ENCODE measurements at regions not wholly inside any gene's neighbourhood (a gene's known extent, or its start where the extent isn't known, plus 50 kb on each side); places are given as distances from the start of the nearest gene placed in this dataset.

DNA sequence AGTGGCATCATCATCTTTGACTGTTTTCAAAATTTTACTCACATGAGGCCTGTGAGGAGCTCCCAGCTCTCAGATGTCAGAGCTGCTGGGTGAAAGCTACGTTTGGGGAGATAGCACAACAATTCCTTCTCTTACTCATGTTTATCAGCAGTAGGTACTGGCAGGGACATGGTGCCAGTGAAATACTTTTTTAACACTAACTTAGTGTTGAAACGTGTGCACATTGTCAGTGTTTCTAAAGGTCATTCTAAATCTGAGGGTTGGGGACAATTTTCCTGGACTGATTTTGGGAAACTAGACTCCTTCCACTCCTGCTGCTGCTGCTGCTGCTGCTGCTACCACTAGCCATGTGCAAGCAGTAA lies 487.4 kb downstream of the PDCD6IP start:
- no peaks in the 10 kb centered on the region for H3K27me3 Mint-ChIP-seq
- no peaks in the 10 kb centered on the region for H3K9me3 Mint-ChIP-seq (ENCODE audit: low read depth)
- no peaks in the 10 kb centered on the region for H3K4me1 Mint-ChIP-seq (ENCODE audit: low read depth)
- H3K27ac Mint-ChIP-seq = no peak overlapping the region
- no peaks in the 10 kb centered on the region for H3K36me3 Mint-ChIP-seq
- no peak overlapping the region for H3K4me3 Mint-ChIP-seq

DNA sequence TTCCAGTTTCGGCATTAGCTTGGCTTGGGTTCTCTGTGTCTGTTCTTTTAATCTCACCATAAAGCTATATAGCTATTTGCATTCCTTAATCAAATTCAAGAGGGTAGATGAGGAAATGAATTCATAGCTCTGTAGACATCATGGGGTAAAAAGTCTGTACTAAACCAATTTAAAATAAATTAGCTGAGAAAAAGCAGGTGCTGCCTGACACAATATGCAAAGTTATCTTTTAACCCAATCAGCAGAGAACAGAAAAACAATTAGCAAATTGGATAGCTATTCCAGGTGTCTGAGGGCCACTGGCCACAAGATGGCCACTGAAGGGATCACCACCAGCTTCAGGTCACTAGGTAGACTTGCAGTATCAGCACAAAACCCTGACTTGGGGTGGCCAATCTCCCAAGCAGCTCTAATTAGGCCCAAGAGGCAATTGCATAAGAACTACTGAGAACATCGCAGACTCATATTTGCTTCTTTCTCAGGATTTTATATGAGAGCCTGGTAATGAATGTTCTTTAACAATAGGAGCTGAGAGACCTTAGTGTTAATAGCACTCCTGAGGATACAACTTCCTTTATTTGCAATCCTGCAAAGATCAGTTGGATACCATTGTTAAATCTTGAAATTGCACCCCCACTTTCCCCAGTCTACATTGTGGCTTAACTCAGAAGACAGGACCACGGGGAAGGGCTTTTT lies 494.3 kb downstream of the PDCD6IP start:
- Mint-ChIP-seq H3K9me3 (ENCODE audit: low read depth) (no peaks in the 10 kb centered on the region), H3K36me3 (no peaks in the 10 kb centered on the region), H3K27me3 (no peaks in the 10 kb centered on the region), H3K4me3 (no peak overlapping the region), H3K4me1 (ENCODE audit: low read depth) (no peaks in the 10 kb centered on the region), H3K27ac (no peak overlapping the region)

DNA sequence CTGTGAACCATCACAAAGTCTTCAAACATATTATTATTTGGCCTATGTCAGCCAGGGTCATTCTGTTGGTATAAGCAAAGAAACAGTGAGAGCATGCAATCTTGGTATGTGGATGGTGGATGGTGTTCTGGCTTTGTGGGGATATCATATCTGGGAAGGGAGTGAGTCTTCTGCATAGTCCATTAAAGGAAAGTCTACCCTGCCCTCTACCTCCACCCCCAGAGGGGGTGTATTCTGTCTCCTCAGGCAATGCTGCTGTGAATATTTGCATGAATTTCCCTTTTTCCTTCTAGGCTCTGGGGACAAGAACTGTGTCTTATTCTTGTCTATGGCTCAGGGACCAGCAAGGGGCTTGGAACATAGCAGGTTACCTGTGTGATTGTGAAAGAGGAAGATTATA lies 495.8 kb downstream of the PDCD6IP start:
- Mint-ChIP-seq H3K9me3 (ENCODE audit: low read depth) (no peaks in the 10 kb centered on the region), H3K4me3 (no peak overlapping the region), H3K4me1 (ENCODE audit: low read depth) (no peaks in the 10 kb centered on the region)

DNA sequence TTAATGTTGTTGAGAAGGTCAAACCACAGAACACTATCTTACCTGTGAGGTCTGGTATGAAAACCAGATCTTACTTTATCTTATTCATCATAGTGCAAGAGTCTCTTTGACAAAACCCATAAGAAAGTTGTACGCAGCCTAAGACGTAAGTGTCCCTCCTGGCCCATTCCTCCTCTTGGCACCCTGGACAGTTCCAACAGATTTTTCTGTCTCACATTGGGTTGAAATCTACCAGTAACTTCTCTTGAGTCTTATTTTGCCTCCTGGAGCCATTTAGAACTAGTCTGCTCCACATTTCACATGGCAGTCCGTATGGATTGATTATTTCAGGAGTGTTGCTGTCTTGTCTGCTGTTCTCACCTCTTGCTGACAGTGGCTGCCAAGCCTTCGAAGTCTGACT lies 498.4 kb downstream of the PDCD6IP start:
- H3K9me3 Mint-ChIP-seq (ENCODE audit: low read depth) = no peaks in the 10 kb centered on the region
- no peak overlapping the region for H3K27ac Mint-ChIP-seq
- no peaks in the 10 kb centered on the region for H3K36me3 Mint-ChIP-seq

More for the DNA sequence above, 495.8 kb downstream of the PDCD6IP start:
- Mint-ChIP-seq H3K27me3 (no peaks in the 10 kb centered on the region), H3K36me3 (no peaks in the 10 kb centered on the region), H3K27ac (no peak overlapping the region)

DNA sequence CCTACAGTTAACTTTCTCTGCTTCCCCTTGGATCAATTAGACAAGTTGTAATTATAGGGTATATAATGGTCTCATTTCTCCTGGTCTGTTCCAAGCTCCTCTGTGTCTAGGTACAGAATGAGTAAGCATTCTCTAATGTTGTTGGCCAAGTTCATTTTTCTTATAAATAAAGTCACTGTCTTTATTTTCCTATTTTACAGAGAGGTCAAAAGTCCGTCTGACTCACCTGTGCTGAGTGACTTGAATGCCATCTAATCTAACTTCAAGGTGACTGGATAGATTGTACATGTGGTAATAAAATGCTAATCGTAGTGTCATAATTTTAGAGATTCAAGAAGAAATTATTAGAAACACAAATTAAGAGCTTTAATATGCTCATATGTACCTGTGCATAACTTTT lies 500.2 kb downstream of the PDCD6IP start:
- H3K4me1 Mint-ChIP-seq (ENCODE audit: low read depth) = no peaks in the 10 kb centered on the region
- H3K27me3 Mint-ChIP-seq = peaks cover 4% of the 10 kb centered on the region
- no peaks in the 10 kb centered on the region for H3K9me3 Mint-ChIP-seq (ENCODE audit: low read depth)
- no peak overlapping the region for H3K4me3 Mint-ChIP-seq
- H3K27ac Mint-ChIP-seq = no peak overlapping the region
- no peaks in the 10 kb centered on the region for H3K36me3 Mint-ChIP-seq

More for the DNA sequence above, 498.4 kb downstream of the PDCD6IP start:
- Mint-ChIP-seq H3K4me3 (no peak overlapping the region), H3K27me3 (peaks cover 1% of the 10 kb centered on the region), H3K4me1 (ENCODE audit: low read depth) (no peaks in the 10 kb centered on the region)

DNA sequence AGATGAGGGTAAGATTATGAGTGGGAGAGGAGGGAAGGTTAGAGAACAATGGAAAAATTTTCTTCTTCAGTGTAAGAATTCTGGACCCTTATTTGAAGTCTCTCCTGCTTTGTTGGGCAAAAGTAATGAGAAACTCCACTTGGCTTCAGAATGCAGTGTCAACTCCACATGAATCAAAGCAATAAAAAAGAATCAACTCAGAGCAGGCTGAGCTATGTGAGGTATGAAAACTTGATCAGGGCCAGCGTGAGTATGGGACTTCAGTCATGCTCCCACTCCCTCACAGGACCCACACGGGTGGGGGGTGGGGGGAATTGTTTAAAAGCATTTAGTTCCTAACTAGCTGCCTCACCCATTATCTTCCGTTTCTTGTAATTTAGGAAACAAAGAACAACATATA lies 502.2 kb downstream of the PDCD6IP start:
- Mint-ChIP-seq H3K27ac (no peak overlapping the region), H3K27me3 (peaks cover 6% of the 10 kb centered on the region), H3K9me3 (ENCODE audit: low read depth) (no peaks in the 10 kb centered on the region), H3K4me3 (no peak overlapping the region), H3K4me1 (ENCODE audit: low read depth) (peaks cover 5% of the 10 kb centered on the region), H3K36me3 (no peaks in the 10 kb centered on the region)

DNA sequence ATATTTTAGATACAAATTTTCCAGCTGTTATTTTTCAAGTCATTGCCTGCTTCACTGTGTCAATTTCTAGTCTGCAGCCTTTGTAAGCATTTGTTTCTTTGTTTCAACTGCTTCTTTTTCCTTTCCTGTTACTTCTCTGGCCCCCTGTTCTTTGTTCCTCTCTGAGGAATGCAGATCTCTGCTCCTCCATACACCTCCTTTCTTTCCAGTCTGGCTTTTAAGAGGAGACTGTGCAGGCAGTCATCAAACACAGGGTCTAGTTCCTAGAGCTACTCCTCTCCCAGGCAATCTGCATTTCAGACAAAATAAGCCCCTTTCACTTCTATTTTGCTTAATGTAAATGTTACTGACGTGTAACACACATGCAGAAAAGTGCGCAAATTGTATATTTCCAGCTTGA lies 502.9 kb downstream of the PDCD6IP start:
- Mint-ChIP-seq H3K27ac (no peak overlapping the region), H3K9me3 (ENCODE audit: low read depth) (no peaks in the 10 kb centered on the region), H3K4me3 (no peak overlapping the region), H3K36me3 (no peaks in the 10 kb centered on the region), H3K4me1 (ENCODE audit: low read depth) (peaks cover 5% of the 10 kb centered on the region), H3K27me3 (peaks cover 6% of the 10 kb centered on the region)

DNA sequence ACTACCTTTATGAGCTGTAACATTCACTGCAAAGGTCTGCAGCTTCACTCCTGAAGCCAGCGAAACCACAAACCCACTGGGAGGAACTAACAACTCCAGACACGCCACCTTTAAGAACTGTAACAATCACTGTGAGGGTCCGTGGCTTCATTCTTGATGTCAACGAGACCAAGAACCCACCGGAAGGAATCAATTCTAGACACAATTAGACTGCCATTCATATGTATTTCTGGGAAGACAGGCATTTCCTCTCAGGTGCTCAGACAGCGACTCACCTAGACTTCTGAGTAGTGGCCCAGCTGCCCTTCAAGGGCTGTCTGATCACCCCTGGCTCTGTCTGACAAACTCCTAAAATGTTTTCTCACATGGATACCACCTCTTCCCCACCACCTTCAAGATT lies 506.8 kb downstream of the PDCD6IP start:
- Mint-ChIP-seq H3K4me1 (ENCODE audit: low read depth) (peaks cover 5% of the 10 kb centered on the region), H3K36me3 (no peaks in the 10 kb centered on the region), H3K9me3 (ENCODE audit: low read depth) (no peaks in the 10 kb centered on the region), H3K27ac (no peak overlapping the region), H3K4me3 (no peak overlapping the region), H3K27me3 (peaks cover 7% of the 10 kb centered on the region)

DNA sequence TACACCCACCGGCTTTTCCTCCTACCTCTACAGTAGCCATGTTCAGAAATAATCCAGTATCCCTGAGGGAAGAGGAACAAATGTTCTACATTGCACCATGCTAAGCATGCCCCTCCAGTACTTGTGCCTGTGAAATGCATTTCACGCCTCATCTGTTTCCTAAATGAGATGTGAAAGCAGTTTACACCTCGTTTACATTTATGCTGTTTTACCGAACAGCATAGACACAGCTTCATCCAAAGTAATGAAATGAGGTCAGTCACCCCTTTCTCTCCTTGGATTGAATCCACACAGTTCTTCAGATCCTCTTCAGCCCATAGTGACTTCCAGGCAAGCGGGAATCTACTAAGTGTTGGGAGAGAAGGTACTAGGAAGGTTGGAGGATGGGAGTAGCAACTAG lies 514.3 kb downstream of the PDCD6IP start:
- Mint-ChIP-seq H3K9me3 (ENCODE audit: low read depth) (peaks cover 4% of the 10 kb centered on the region), H3K27ac (no peak overlapping the region), H3K36me3 (no peaks in the 10 kb centered on the region), H3K27me3 (peaks cover 1% of the 10 kb centered on the region), H3K4me3 (no peak overlapping the region), H3K4me1 (ENCODE audit: low read depth) (no peaks in the 10 kb centered on the region)

DNA sequence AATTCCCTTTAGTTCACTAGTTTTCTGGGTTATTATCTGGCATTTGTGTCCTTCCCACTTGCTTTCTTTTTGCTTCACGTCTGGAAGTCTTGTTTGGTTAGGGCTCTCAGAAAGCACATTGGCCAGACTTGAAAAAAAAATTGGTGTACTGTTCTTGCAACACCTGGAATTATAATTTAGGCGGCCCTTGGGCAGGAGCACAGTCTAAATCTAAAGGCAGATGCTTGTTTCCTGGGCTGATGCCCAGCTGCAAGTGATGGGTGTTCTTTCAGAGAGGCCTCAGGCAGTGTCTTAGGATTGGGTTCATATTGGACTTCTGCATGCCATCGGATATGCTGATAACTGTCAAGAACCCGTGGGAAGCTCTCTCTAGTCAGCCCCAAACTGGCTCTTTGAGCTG lies 521.5 kb downstream of the PDCD6IP start:
- H3K27ac Mint-ChIP-seq = no peak overlapping the region
- peaks cover 10% of the 10 kb centered on the region for H3K9me3 Mint-ChIP-seq (ENCODE audit: low read depth)
- no peaks in the 10 kb centered on the region for H3K36me3 Mint-ChIP-seq
- no peaks in the 10 kb centered on the region for H3K4me1 Mint-ChIP-seq (ENCODE audit: low read depth)
- H3K4me3 Mint-ChIP-seq = no peak overlapping the region
- H3K27me3 Mint-ChIP-seq = peaks cover 2% of the 10 kb centered on the region

DNA sequence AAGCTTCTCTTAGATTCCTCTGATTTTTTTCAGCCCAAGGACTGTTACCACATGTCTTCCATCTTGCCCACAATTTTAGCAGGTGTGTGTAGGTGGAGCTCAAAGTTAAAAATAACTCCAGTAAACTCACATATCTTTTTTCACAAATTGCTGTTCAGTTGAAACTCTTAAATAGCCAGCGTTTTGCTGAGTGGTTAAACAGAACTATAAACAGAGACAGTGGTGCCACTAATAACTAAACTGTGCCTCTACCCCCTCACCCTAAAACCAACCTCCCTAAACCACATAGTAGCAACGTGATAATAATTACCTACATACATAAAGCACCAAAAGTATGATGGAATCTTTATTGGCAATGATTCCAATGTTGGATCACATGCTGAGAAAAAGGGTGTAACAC lies 525.1 kb downstream of the PDCD6IP start:
- no peaks in the 10 kb centered on the region for H3K4me1 Mint-ChIP-seq (ENCODE audit: low read depth)
- H3K4me3 Mint-ChIP-seq = no peak overlapping the region
- no peaks in the 10 kb centered on the region for H3K9me3 Mint-ChIP-seq (ENCODE audit: low read depth)
- no peak overlapping the region for H3K27ac Mint-ChIP-seq
- H3K27me3 Mint-ChIP-seq = peaks cover 2% of the 10 kb centered on the region
- H3K36me3 Mint-ChIP-seq = no peaks in the 10 kb centered on the region

DNA sequence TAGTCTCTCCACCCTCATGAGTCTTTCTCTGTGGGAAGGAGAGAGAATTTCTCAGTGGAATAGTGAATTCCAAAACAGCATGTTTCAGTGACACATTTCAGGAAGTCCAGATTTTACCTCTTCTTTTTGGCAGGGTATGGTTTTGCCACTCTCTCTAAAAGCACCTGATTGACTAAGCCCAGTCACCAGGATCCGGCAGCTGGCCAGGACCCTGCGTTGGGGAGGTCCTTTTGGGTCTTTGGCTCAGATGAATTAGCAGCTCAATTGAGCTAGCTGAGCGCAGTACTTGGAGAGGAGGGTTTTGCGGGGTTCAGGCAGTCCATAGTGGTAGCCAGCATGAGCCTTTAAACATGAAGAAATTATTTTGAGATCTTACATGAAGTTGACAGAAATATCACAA lies 548.2 kb downstream of the PDCD6IP start:
- peaks cover 8% of the 10 kb centered on the region for H3K9me3 Mint-ChIP-seq (ENCODE audit: low read depth)
- H3K36me3 Mint-ChIP-seq = no peaks in the 10 kb centered on the region
- H3K27me3 Mint-ChIP-seq = no peaks in the 10 kb centered on the region
- no peak overlapping the region for H3K27ac Mint-ChIP-seq
- H3K4me3 Mint-ChIP-seq = no peak overlapping the region
- no peaks in the 10 kb centered on the region for H3K4me1 Mint-ChIP-seq (ENCODE audit: low read depth)

DNA sequence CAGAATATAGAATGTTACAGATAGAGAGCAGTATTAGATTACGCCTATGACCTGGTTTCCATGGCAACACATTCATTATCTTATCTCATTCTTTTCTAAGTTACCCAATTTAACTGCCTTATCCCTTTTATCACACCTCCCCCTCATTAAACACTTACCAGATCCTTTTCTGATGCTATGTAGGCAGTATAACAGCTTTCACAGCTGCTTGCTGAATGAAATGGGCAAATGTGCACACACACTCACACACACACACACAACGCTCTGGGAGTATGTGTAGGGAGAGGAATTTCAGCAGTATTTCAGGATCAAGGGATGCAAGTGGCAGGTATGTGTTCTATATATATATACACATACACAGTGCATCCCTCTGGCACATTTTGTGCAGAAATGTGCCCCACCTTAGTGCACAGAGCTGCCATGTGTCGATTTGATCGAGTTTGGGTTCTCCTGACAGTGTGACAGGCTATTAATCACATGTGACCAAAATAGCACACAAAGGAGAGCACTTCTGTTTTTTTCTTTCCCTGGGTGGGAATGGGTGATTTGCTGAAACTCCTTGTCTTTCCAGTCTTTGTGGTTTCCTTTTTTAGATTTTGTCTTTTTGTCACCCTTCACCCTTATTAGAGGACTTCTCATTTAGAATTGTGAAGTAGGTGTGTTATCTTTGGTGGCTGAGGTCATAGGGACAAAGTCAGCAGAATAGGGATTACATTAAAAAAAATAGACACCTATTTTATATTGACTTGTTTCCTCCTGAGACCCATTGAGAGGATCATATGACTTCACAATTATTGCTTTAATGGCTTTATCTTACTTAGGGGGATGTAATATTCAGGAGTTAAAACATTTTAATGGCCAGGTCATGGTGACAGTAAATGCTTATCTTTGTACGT lies 553.7 kb downstream of the PDCD6IP start:
- no peaks in the 10 kb centered on the region for H3K27me3 Mint-ChIP-seq
- H3K9me3 Mint-ChIP-seq (ENCODE audit: low read depth) = peaks cover 3% of the 10 kb centered on the region
- H3K36me3 Mint-ChIP-seq = no peaks in the 10 kb centered on the region
- H3K27ac Mint-ChIP-seq = no peak overlapping the region
- H3K4me1 Mint-ChIP-seq (ENCODE audit: low read depth) = no peaks in the 10 kb centered on the region
- no peak overlapping the region for H3K4me3 Mint-ChIP-seq

DNA sequence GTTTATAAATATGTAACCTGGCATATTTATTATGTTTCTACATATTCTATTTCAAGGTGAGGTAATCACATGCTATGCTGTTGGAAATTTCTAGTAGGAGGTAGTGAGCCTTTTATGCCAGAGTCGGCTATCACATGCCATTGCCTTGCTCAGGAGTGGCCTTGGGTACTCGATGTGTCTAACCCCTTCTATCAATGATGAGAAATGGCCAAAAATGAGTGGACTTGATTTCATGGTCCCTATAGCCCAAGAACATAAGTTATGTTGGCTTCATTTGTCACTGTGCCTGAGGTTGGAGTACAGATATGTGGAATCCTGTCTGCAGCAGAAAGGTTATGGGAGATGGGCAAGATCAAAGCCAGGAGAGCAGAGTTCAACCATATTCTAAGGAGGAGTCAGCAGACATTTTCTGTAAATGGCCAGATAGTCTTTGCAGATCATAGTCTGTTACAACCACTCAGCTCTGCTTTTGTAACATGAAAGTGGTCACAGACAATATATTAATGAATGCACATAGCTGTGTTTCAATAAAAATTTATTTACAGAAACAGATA lies 554.4 kb downstream of the PDCD6IP start:
- Mint-ChIP-seq H3K36me3 (no peaks in the 10 kb centered on the region), H3K27me3 (peaks cover 3% of the 10 kb centered on the region), H3K4me3 (no peak overlapping the region), H3K27ac (no peak overlapping the region), H3K9me3 (ENCODE audit: low read depth) (peaks cover 3% of the 10 kb centered on the region), H3K4me1 (ENCODE audit: low read depth) (no peaks in the 10 kb centered on the region)

DNA sequence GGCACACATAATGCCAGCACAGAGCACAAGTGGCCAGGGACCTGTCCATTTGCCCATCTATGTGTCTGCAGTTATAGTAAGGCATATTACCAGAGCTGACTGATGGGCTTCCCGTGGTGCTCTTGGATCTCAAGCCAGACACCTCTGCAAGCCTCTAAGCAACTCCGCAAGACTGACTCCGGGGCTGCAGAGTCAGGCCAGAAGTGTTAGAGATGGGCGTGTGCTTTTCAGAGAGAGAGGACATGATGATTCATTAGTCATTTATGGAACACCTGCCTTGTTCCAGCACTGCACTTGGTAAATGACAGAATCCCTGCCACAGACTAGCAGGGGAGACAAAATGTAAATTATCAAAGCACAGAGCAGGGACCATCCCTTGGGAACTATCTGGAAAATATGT lies 559.0 kb downstream of the PDCD6IP start:
- Mint-ChIP-seq H3K4me3 (no peak overlapping the region), H3K27ac (no peak overlapping the region), H3K27me3 (peaks cover 3% of the 10 kb centered on the region), H3K9me3 (ENCODE audit: low read depth) (no peaks in the 10 kb centered on the region), H3K36me3 (no peaks in the 10 kb centered on the region), H3K4me1 (ENCODE audit: low read depth) (no peaks in the 10 kb centered on the region)

All from activated naive CD8-positive, alpha-beta T cell (primary cell).